ENCODE measurements at regions not wholly inside any gene's neighbourhood (a gene's known extent, or its start where the extent isn't known, plus 50 kb on each side); places are given as distances from the start of the nearest gene placed in this dataset.

DNA sequence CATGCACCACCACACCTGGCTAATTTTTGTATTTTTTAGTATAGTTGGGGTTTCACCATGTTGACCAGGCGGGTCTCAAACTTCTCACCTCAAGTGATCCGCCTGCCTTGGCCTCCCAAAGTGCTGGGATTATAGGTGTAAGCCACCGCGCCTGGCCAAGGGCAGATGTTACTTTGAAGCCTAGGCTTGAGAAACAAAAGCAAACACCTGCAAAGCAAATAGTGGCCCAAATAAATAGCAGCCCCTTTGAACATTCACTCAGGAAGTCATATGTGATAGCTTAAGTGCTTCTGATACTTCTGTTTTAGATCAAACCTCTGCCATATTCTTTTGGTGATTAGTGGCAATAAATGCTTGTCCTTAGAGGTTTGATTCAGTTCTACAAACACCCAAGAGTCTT lies 404.5 kb upstream of the SMIM21 start:
- ATAC-seq (no peak), DNase-seq (no peak)
- Histone ChIP-seq H3K4me3 (no peak overlapping the region), H3K36me3 (no peaks in the 10 kb centered on the region), H3K27me3 (ENCODE audit: low read depth) (no peaks in the 10 kb centered on the region), H3K9me3 (no peaks in the 10 kb centered on the region), H3K4me1 (no peaks in the 10 kb centered on the region), H3K27ac (no peak overlapping the region)
- intact Hi-C loops (cut with DNase I) = no loop called here
- TF ChIP-seq CTCF (IDR thresholded peaks at IDR 0.05) = no peak

DNA sequence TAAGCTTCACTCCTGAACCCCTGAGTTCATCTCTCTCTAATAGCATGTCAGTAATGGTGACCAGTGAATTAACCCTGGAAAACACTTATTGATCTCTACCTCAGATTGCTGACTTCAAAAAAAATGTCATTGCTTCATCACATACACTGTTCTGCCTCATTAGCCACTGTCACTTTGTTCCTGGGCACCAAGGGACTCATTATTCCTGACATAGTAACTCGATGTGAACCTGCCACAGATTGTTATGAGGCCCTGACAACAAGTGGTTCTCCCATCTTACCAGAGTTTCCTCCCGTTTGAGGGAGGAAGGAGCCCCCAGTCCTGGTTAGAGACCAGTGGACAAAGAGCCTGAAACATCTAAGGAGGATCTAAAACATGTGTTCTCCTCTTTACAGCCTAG lies 403.3 kb upstream of the SMIM21 start:
- H3K4me3 ChIP-seq = no peak overlapping the region
- no peaks in the 10 kb centered on the region for H3K27me3 ChIP-seq (ENCODE audit: low read depth)
- no peak overlapping the region for H3K27ac ChIP-seq
- H3K9me3 ChIP-seq = no peaks in the 10 kb centered on the region
- intact Hi-C loops (cut with DNase I) = no loop called here
- ATAC-seq (no peak), DNase-seq (no peak)
- TF ChIP-seq CTCF (IDR thresholded peaks at IDR 0.05) = no peak
- no peaks in the 10 kb centered on the region for H3K36me3 ChIP-seq
- no peaks in the 10 kb centered on the region for H3K4me1 ChIP-seq

DNA sequence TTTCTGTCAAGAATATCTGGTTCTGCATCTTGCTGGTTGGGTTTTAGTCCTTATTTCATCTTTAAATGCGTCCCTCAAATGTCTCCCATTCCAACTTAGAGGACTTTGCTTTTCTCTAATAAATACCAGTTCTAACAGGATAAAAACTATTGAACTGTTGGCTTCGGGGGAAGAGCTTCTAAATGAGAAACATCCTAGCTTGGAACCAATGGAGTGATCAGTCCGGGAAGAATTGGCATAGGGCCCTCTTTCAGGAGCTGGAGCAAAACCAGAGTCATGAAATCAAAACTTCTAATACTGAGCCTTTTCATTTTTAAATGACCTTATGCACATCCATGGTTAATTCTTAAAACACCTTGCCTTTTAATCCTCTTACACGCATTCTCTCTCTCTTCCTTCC lies 401.6 kb upstream of the SMIM21 start:
- Histone ChIP-seq H3K9me3 (no peaks in the 10 kb centered on the region), H3K4me3 (no peak overlapping the region), H3K36me3 (no peaks in the 10 kb centered on the region), H3K27ac (no peak overlapping the region), H3K27me3 (ENCODE audit: low read depth) (no peaks in the 10 kb centered on the region), H3K4me1 (no peaks in the 10 kb centered on the region)
- intact Hi-C loops (cut with DNase I) = no loop called here
- TF ChIP-seq CTCF (IDR thresholded peaks at IDR 0.05) = no peak
- DNase-seq = no peak
- ATAC-seq = no peak

- no peaks in the 10 kb centered on the region for H3K4me1 ChIP-seq
- H3K9me3 ChIP-seq = no peaks in the 10 kb centered on the region
- no peaks in the 10 kb centered on the region for H3K36me3 ChIP-seq
- H3K4me3 ChIP-seq = no peak overlapping the region
- intact Hi-C loops (cut with DNase I) = no loop called here
- DNase-seq (no peak), ATAC-seq (no peak)
- no peaks in the 10 kb centered on the region for H3K27me3 ChIP-seq (ENCODE audit: low read depth)
- no peak for TF ChIP-seq CTCF (IDR thresholded peaks at IDR 0.05)
- no peak overlapping the region for H3K27ac ChIP-seq
Measured at GRCh38 chr18:75828379-75828778, 400.9 kb upstream of the SMIM21 start.

- H3K4me1 ChIP-seq = no peaks in the 10 kb centered on the region
- no peak overlapping the region for H3K4me3 ChIP-seq
- TF ChIP-seq CTCF (IDR thresholded peaks at IDR 0.05) = no peak
- peak; percentile 51 for DNase-seq
- H3K27me3 ChIP-seq (ENCODE audit: low read depth) = no peaks in the 10 kb centered on the region
- H3K9me3 ChIP-seq = no peaks in the 10 kb centered on the region
- no peak overlapping the region for H3K27ac ChIP-seq
- intact Hi-C loops (cut with DNase I) = no loop called here
- H3K36me3 ChIP-seq = no peaks in the 10 kb centered on the region
- ATAC-seq = peak; percentile 80 to 87
Measured at GRCh38 chr18:75827751-75828287, 400.3 kb upstream of the SMIM21 start.

- Histone ChIP-seq H3K9me3 (no peaks in the 10 kb centered on the region), H3K4me1 (no peaks in the 10 kb centered on the region), H3K4me3 (no peak overlapping the region), H3K36me3 (no peaks in the 10 kb centered on the region), H3K27ac (no peak overlapping the region), H3K27me3 (ENCODE audit: low read depth) (no peaks in the 10 kb centered on the region)
- no peak for TF ChIP-seq CTCF (IDR thresholded peaks at IDR 0.05)
- DNase-seq (no peak), ATAC-seq (no peak)
- intact Hi-C loops (cut with DNase I) = no loop called here
Measured at GRCh38 chr18:75824661-75825060, 397.2 kb upstream of the SMIM21 start.

Measured in lower lobe of right lung (tissue), 2 donors.